SK-N-MC (cell line): ENCODE measurements at regions not wholly inside any gene's neighbourhood (a gene's known extent, or its start where the extent isn't known, plus 50 kb on each side); places are given as distances from the start of the nearest gene placed in this dataset.
"Not testable (repeated sequence)": the region's sequence is repeated elsewhere in the genome, so short reads cannot be mapped to it uniquely, and the experiment has no call there.

ENCODE experiments used
- DNase-seq: peaks from one replicate; pipeline ENCODE4 v3.0.0-alpha.2; 2011; ENCODE audit warnings: low read depth, low spot score
- H3K27ac ChIP-seq: fragments of 200-600 bp; sonication (generic); 2 replicates; pipeline ENCODE4 v1.5.1; 2016; ENCODE audit warnings: mixed run types
- H3K36me3 ChIP-seq: fragments of 200-600 bp; sonication (generic); 2 replicates; pipeline ENCODE4 v1.6.1; 2017; ENCODE audit warnings: antibody characterized with exemption, low read length, mixed read lengths; ENCODE audit not compliant: insufficient read depth
- H3K4me3 ChIP-seq: fragments of 200-600 bp; sonication (generic); 2 replicates; pipeline ENCODE4 v1.5.1; 2016
- H3K9ac ChIP-seq: fragments of 200-600 bp; sonication (generic); 2 replicates; pipeline ENCODE4 v1.8.0; 2017; ENCODE audit warnings: mixed run types, mixed read lengths; ENCODE audit not compliant: insufficient read length
- H3K9me3 ChIP-seq: fragments of 200-600 bp; sonication (generic); 2 replicates; pipeline ENCODE4 v1.6.1; 2017; ENCODE audit warnings: low read depth, mild to moderate bottlenecking, antibody characterized with exemption, low read length, moderate library complexity, mixed read lengths
- EZH2 ChIP-seq: fragments of 200-600 bp; sonication (generic); IDR thresholded peaks from one replicate; pipeline ENCODE4 v1.6.1; 2017; ENCODE audit warnings: antibody characterized with exemption
- FOXP2 ChIP-seq: optimal IDR thresholded peaks from 2 replicates; pipeline ENCODE3; 2011; ENCODE audit warnings: mild to moderate bottlenecking, moderate library complexity; ENCODE audit not compliant: insufficient read depth; ENCODE audit errors: extremely low read length, control extremely low read depth
- POLR2AphosphoS5 ChIP-seq: IDR thresholded peaks from 2 replicates; pipeline ENCODE4 v1.6.1; 2012; ENCODE audit warnings: mild to moderate bottlenecking, low read depth, low read length, borderline replicate concordance

GRCh38 chr4:170395773-170396172, 306.0 kb upstream of the AADAT start:
- no peak overlapping the region for H3K9ac ChIP-seq
- H3K4me3 ChIP-seq = no peak overlapping the region
- DNase-seq = no peak
- H3K36me3 ChIP-seq = no peaks in the 10 kb centered on the region
- H3K9me3 ChIP-seq = no peaks in the 10 kb centered on the region
- no peak overlapping the region for H3K27ac ChIP-seq
- no peak for TF ChIP-seq POLR2AphosphoS5

GRCh38 chr4:170391066-170391740, 301.4 kb upstream of the AADAT start:
- no peak for DNase-seq
- no peaks in the 10 kb centered on the region for H3K36me3 ChIP-seq
- no peak overlapping the region for H3K4me3 ChIP-seq
- H3K9ac ChIP-seq = no peak overlapping the region
- no peaks in the 10 kb centered on the region for H3K9me3 ChIP-seq
- H3K27ac ChIP-seq = no peak overlapping the region
- no peak for TF ChIP-seq FOXP2
- no peak for TF ChIP-seq EZH2
- TF ChIP-seq POLR2AphosphoS5 = no peak

GRCh38 chr4:170389411-170389810, 299.7 kb upstream of the AADAT start:
- H3K4me3 ChIP-seq = no peak overlapping the region
- TF ChIP-seq POLR2AphosphoS5 (no peak), FOXP2 (no peak), EZH2 (no peak)
- no peak for DNase-seq
- H3K27ac ChIP-seq = no peak overlapping the region
- no peak overlapping the region for H3K9ac ChIP-seq
- H3K36me3 ChIP-seq = no peaks in the 10 kb centered on the region
- no peaks in the 10 kb centered on the region for H3K9me3 ChIP-seq

GRCh38 chr4:170388255-170388654, 298.5 kb upstream of the AADAT start:
- no peak overlapping the region for H3K4me3 ChIP-seq
- no peaks in the 10 kb centered on the region for H3K9me3 ChIP-seq
- DNase-seq = no peak
- H3K9ac ChIP-seq = no peak overlapping the region
- H3K27ac ChIP-seq = no peak overlapping the region
- no peak for TF ChIP-seq FOXP2
- no peak for TF ChIP-seq EZH2
- no peak for TF ChIP-seq POLR2AphosphoS5
- no peaks in the 10 kb centered on the region for H3K36me3 ChIP-seq

GRCh38 chr4:170386971-170387370, 297.2 kb upstream of the AADAT start:
- H3K9me3 ChIP-seq = no peaks in the 10 kb centered on the region
- H3K27ac ChIP-seq = no peak overlapping the region
- TF ChIP-seq FOXP2 = no peak
- TF ChIP-seq POLR2AphosphoS5 = no peak
- no peak for TF ChIP-seq EZH2
- H3K4me3 ChIP-seq = no peak overlapping the region
- DNase-seq = no peak
- no peaks in the 10 kb centered on the region for H3K36me3 ChIP-seq
- H3K9ac ChIP-seq = no peak overlapping the region

- H3K36me3 ChIP-seq = no peaks in the 10 kb centered on the region
- TF ChIP-seq EZH2 (no peak), POLR2AphosphoS5 (no peak), FOXP2 (no peak)
- H3K9ac ChIP-seq = no peak overlapping the region
- no peak overlapping the region for H3K27ac ChIP-seq
- H3K9me3 ChIP-seq = no peaks in the 10 kb centered on the region
- no peak overlapping the region for H3K4me3 ChIP-seq
- DNase-seq = no peak
These were observed 296.8 kb upstream of the AADAT start for GRCh38 chr4:170386511-170386910.

- Histone ChIP-seq H3K9me3 (no peaks in the 10 kb centered on the region), H3K9ac (no peak overlapping the region), H3K4me3 (no peak overlapping the region), H3K27ac (no peak overlapping the region), H3K36me3 (no peaks in the 10 kb centered on the region)
- no peak for DNase-seq
- TF ChIP-seq EZH2 = no peak
- TF ChIP-seq POLR2AphosphoS5 = no peak
- TF ChIP-seq FOXP2 = no peak
These were observed 285.0 kb upstream of the AADAT start for GRCh38 chr4:170374770-170375169.

GRCh38 chr4:170348945-170349344, 259.2 kb upstream of the AADAT start:
- Histone ChIP-seq H3K36me3 (no peaks in the 10 kb centered on the region), H3K27ac (no peak overlapping the region), H3K4me3 (no peak overlapping the region), H3K9ac (no peak overlapping the region), H3K9me3 (no peaks in the 10 kb centered on the region)
- no peak for TF ChIP-seq FOXP2
- no peak for TF ChIP-seq POLR2AphosphoS5
- no peak for TF ChIP-seq EZH2
- no peak for DNase-seq

GRCh38 chr4:170347191-170347590, 257.4 kb upstream of the AADAT start:
- not testable (repeated sequence) for H3K9ac ChIP-seq

More at GRCh38 chr4:170347191-170347590, 257.4 kb upstream of the AADAT start:
- not testable (repeated sequence) for H3K36me3 ChIP-seq, H3K27ac ChIP-seq, DNase-seq, H3K9me3 ChIP-seq, H3K4me3 ChIP-seq
